GM12878 (cell line): ENCODE measurements at regions not wholly inside any gene's neighbourhood (a gene's known extent, or its start where the extent isn't known, plus 50 kb on each side); places are given as distances from the start of the nearest gene placed in this dataset.

Source experiments
- ATAC-seq: fragments of 200-7000 bp; cut with Tn5 transposase; 3 replicates; pipeline ENCODE4 v1.9.1; 2020; ENCODE audit warnings: mild to moderate bottlenecking, moderate library complexity
- BruUV-seq: library from RNA; stranded (reverse); fragments of 400-500 nt; replicated peaks from 2 replicates; lab custom pipeline; 2021; lab: Mats Ljungman, UMichigan
- CTCF ChIA-PET: fragments of 300-600 bp; sonication (Branson Sonifier 250); formaldehyde crosslinking; extraction: SDS; loops from one replicate; lab custom pipeline; 2021; ENCODE audit warnings: inconsistent platforms; lab: Yijun Ruan, JAX
- POLR2A ChIA-PET: fragments of 350-600 bp; formaldehyde crosslinking; extraction: SDS; loops from one replicate; lab custom pipeline; 2021; ENCODE audit warnings: inconsistent platforms; lab: Charles Lee
- RAD21 ChIA-PET: fragments of 300-600 bp; sonication (Branson Sonifier 250); formaldehyde crosslinking; loops from one replicate; lab custom pipeline; 2023; ENCODE audit warnings: antibody characterized with exemption; ENCODE audit not compliant: unreplicated experiment; lab: Charles Lee
- SMC1A ChIA-PET: fragments of 300-600 bp; sonication (Branson Sonifier 250); formaldehyde crosslinking; loops from one replicate; lab custom pipeline; 2023; ENCODE audit not compliant: unreplicated experiment, uncharacterized antibody; lab: Charles Lee
- DNase-seq: peaks from one replicate; pipeline ENCODE4 v3.0.0-alpha.2; 2011; ENCODE audit warnings: low read depth, low spot score
- FAIRE-seq: peaks from 3 replicates; lab custom pipeline; 2011; peaks lifted over from hg19 to GRCh38; lab: Jason Lieb, UNC
- H2AFZ ChIP-seq: 2 replicates; pipeline ENCODE4 v1.6.0; 2011; ENCODE audit warnings: low read depth, low read length, control low read depth; ENCODE audit not compliant: control insufficient read depth
- H3K27ac ChIP-seq: 2 replicates; pipeline ENCODE4 v1.5.1; 2011; ENCODE audit warnings: control low read depth; ENCODE audit not compliant: control insufficient read depth, insufficient read depth
- H3K27me3 ChIP-seq, 2 experiments: replicated peaks in 1 of 2; 2 replicates each; pipeline versions ENCODE4 v1.6.0 to v1.6.1; 2011; ENCODE audit warnings: low read length in 1 of 2; ENCODE audit not compliant: control insufficient read depth in 2 of 2, insufficient read depth in 2 of 2
- H3K36me3 ChIP-seq, 2 experiments: 2 replicates each; pipeline ENCODE4 v1.5.1; 2011; ENCODE audit warnings: low read length in 1 of 2; ENCODE audit not compliant: control insufficient read depth in 2 of 2, insufficient read depth in 2 of 2
- H3K4me1 ChIP-seq: 2 replicates; pipeline ENCODE4 v1.6.1; 2011; ENCODE audit warnings: mild to moderate bottlenecking, low read length, moderate library complexity, mixed read lengths; ENCODE audit not compliant: control insufficient read depth, insufficient read depth
- H3K4me2 ChIP-seq: 2 replicates; pipeline ENCODE4 v1.6.0; 2011; ENCODE audit warnings: control low read depth; ENCODE audit not compliant: control insufficient read depth, insufficient read depth
- H3K4me3 ChIP-seq: fragments of 200-600 bp; sonication (generic); 2 replicates; pipeline ENCODE4 v1.5.1; 2016
- H3K79me2 ChIP-seq: 2 replicates; pipeline ENCODE4 v1.6.0; 2011; ENCODE audit warnings: low read length; ENCODE audit not compliant: control insufficient read depth, insufficient read depth
- H3K9ac ChIP-seq: 2 replicates; pipeline ENCODE4 v1.8.0; 2011; ENCODE audit warnings: low read length, control low read depth, mixed read lengths; ENCODE audit not compliant: control insufficient read depth, insufficient read depth
- H3K9me3 ChIP-seq: replicated peaks from 3 replicates; pipeline ENCODE4 v1.5.1; 2011; ENCODE audit warnings: mild to moderate bottlenecking, low read length; ENCODE audit not compliant: control insufficient read depth, insufficient read depth
- H4K20me1 ChIP-seq: 2 replicates; pipeline ENCODE4 v1.6.0; 2011; ENCODE audit not compliant: control insufficient read depth, insufficient read depth
- CBX5 ChIP-seq: sonication (generic); IDR thresholded peaks from 2 replicates; pipeline ENCODE4 v1.6.1; 2016; ENCODE audit warnings: low read depth, moderate library complexity, mild to moderate bottlenecking, inconsistent platforms
- EED ChIP-seq: sonication (generic); IDR thresholded peaks from 2 replicates; pipeline ENCODE4 v1.6.1; 2016; ENCODE audit warnings: antibody characterized with exemption, low read depth
- ESRRA ChIP-seq: IDR thresholded peaks from 2 replicates; pipeline ENCODE4 v1.6.1; 2012; ENCODE audit warnings: mild to moderate bottlenecking, low read length, improper control_type of control experiment
- FOXK2 ChIP-seq: fragments of 450-650 bp; IDR thresholded peaks from 2 replicates; pipeline ENCODE4 v1.6.1; 2017; ENCODE audit warnings: mild to moderate bottlenecking, moderate library complexity
- NFXL1 ChIP-seq: fragments of 450-650 bp; IDR thresholded peaks from 2 replicates; pipeline ENCODE4 v1.6.1; 2017; ENCODE audit warnings: antibody characterized with exemption, mild to moderate bottlenecking, borderline replicate concordance
- NKRF ChIP-seq: fragments of 450-650 bp; conservative IDR thresholded peaks from 2 replicates; pipeline ENCODE4 v1.6.1; 2017; ENCODE audit warnings: mild to moderate bottlenecking, moderate library complexity
- RFX5 ChIP-seq: IDR thresholded peaks from 2 replicates; pipeline ENCODE4 v1.6.1; 2011; ENCODE audit warnings: low read depth, low read length, improper control_type of control experiment
- YY1 ChIP-seq: IDR thresholded peaks from 2 replicates; pipeline ENCODE4 v1.6.1; 2011; ENCODE audit warnings: low read depth, mild to moderate bottlenecking, low read length
- ZNF207 ChIP-seq: fragments of 450-650 bp; IDR thresholded peaks from 2 replicates; pipeline ENCODE4 v1.6.1; 2014; ENCODE audit warnings: antibody characterized with exemption, mild to moderate bottlenecking, borderline replicate concordance
- ZSCAN29 ChIP-seq: fragments of 450-650 bp; IDR thresholded peaks from 2 replicates; pipeline ENCODE4 v1.6.1; 2017; ENCODE audit warnings: mild to moderate bottlenecking, moderate library complexity
- WGBS: methylation state at CpG from one replicate; pipeline ENCODE4 v1.1.6; 2016; ENCODE audit warnings: low lambda C conversion rate; ENCODE audit not compliant: insufficient replicate concordance, insufficient coverage; ENCODE audit errors: missing lambda C conversion rate; 5-methylcytosine and 5-hydroxymethylcytosine counted together
- in situ Hi-C: fragments of 300-500 bp; cut with MboI; formaldehyde crosslinking; loops from 9 replicates; pipeline ENCODE4 v1.14.3; 2018; ENCODE audit warnings: mixed read lengths
- intact Hi-C: fragments of 100-400 bp; cut with micrococcal nuclease; formaldehyde crosslinking; loops from one replicate; pipeline ENCODE4 v1.14.2; 2022; ENCODE audit not compliant: unreplicated experiment
- TF ChIP-seq, protein P1 (sequence below): fragments of 150-350 bp; IDR thresholded peaks from 2 replicates; pipeline ENCODE4 v1.6.1; 2016; ENCODE audit warnings: low read depth, low read length
- TF ChIP-seq, protein P2 (sequence below): IDR thresholded peaks from 2 replicates; pipeline ENCODE4 v1.6.1; 2012; ENCODE audit warnings: low read depth, low read length, improper control_type of control experiment

DNA sequence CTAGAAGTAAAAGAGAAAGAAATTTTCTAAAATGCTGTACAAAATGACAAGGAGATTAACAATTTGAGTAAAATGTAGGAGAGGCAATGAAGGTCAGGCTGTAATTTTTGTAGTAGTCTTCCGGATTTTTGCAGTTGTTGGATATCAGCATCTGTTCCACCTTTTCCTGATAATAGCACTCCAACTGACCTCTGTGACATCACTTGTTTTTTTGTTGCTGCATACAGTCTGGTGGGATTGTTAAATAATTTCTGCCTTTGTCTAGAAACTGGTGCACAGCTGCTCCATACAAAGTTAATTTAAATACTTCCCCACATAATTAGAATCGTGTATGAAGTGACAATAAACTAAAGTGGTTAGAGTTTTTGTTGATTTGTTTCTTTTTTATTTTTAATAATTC, 731.4 kb downstream of the PLOD2 start:
- WGBS = 36% methylated on average over 2 of the region's 2 CpGs
- H3K4me3 ChIP-seq = no peak overlapping the region
- H3K9me3 ChIP-seq = no peaks in the 10 kb centered on the region
- H3K4me1 ChIP-seq = no peaks in the 10 kb centered on the region
- no peak overlapping the region for H3K27ac ChIP-seq
- TF ChIP-seq NFXL1 (no peak), EED (no peak), FOXK2 (no peak), ESRRA (no peak), YY1 (no peak), NKRF (no peak), ZSCAN29 (no peak), CBX5 (no peak), RFX5 (no peak), ZNF207 (no peak)
- TF ChIP-seq, protein P1, sequence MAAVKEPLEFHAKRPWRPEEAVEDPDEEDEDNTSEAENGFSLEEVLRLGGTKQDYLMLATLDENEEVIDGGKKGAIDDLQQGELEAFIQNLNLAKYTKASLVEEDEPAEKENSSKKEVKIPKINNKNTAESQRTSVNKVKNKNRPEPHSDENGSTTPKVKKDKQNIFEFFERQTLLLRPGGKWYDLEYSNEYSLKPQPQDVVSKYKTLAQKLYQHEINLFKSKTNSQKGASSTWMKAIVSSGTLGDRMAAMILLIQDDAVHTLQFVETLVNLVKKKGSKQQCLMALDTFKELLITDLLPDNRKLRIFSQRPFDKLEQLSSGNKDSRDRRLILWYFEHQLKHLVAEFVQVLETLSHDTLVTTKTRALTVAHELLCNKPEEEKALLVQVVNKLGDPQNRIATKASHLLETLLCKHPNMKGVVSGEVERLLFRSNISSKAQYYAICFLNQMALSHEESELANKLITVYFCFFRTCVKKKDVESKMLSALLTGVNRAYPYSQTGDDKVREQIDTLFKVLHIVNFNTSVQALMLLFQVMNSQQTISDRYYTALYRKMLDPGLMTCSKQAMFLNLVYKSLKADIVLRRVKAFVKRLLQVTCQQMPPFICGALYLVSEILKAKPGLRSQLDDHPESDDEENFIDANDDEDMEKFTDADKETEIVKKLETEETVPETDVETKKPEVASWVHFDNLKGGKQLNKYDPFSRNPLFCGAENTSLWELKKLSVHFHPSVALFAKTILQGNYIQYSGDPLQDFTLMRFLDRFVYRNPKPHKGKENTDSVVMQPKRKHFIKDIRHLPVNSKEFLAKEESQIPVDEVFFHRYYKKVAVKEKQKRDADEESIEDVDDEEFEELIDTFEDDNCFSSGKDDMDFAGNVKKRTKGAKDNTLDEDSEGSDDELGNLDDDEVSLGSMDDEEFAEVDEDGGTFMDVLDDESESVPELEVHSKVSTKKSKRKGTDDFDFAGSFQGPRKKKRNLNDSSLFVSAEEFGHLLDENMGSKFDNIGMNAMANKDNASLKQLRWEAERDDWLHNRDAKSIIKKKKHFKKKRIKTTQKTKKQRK = no peak
- TF ChIP-seq, protein P2, sequence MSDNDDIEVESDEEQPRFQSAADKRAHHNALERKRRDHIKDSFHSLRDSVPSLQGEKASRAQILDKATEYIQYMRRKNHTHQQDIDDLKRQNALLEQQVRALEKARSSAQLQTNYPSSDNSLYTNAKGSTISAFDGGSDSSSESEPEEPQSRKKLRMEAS = no peak
- TF ChIP-seq, all 136 proteins: peak for 0
- H3K27me3 ChIP-seq = no peaks in the 10 kb centered on the region
- no peak for DNase-seq
- ChIA-PET RAD21 (no interaction called here), CTCF (no interaction called here), SMC1A (interaction anchor here (1.0 kb wide), 1 partner anchor 9 kb away, joined by 3 read pairs; no protein-coding TSS in a partner anchor), POLR2A (no interaction called here)
- in situ Hi-C loops (no loop called here), intact Hi-C loops (no loop called here)
- no peak overlapping the region for H3K4me2 ChIP-seq
- H4K20me1 ChIP-seq = no peaks in the 10 kb centered on the region
- no peak overlapping the region for H2AFZ ChIP-seq
- BruUV-seq = no TSS peak
- no peaks in the 10 kb centered on the region for H3K79me2 ChIP-seq
- H3K9ac ChIP-seq = no peak overlapping the region
- H3K36me3 ChIP-seq = no peaks in the 10 kb centered on the region
- ATAC-seq = no peak
- FAIRE-seq = no peak
